Activated naive CD8-positive, alpha-beta T cell treated with anti-CD3 and anti-CD28 coated beads for 36 hours (primary cell): ENCODE measurements at regions not wholly inside any gene's neighbourhood (a gene's known extent, or its start where the extent isn't known, plus 50 kb on each side); places are given as distances from the start of the nearest gene placed in this dataset.

Source experiments
- DNase-seq: peaks from one replicate; pipeline ENCODE4 v3.0.0; 2021
- H3K27ac Mint-ChIP-seq: one replicate; pipeline ENCODE4 v1.8.0; 2022; ENCODE audit warnings: mild to moderate bottlenecking, moderate library complexity, mixed read lengths
- H3K27me3 Mint-ChIP-seq: one replicate; pipeline ENCODE4 v1.8.0; 2022; ENCODE audit warnings: mild to moderate bottlenecking, mixed read lengths
- H3K36me3 Mint-ChIP-seq: one replicate; pipeline ENCODE4 v1.8.0; 2021; ENCODE audit warnings: mild to moderate bottlenecking, mixed read lengths
- H3K4me1 Mint-ChIP-seq: one replicate; pipeline ENCODE4 v1.8.0; 2021; ENCODE audit warnings: mixed read lengths
- H3K4me3 Mint-ChIP-seq: one replicate; pipeline ENCODE4 v1.8.0; 2022; ENCODE audit warnings: mild to moderate bottlenecking, moderate library complexity, mixed read lengths
- H3K9me3 Mint-ChIP-seq: one replicate; pipeline ENCODE4 v1.8.0; 2022; ENCODE audit warnings: mixed read lengths

GRCh38 chr1:184258525-184258924 is 128.3 kb upstream of the C1orf21 start:
- no peak overlapping the region for H3K4me3 Mint-ChIP-seq
- H3K9me3 Mint-ChIP-seq: no peaks in the 10 kb centered on the region
- no peak for DNase-seq
- H3K27ac Mint-ChIP-seq: no peak overlapping the region
- H3K4me1 Mint-ChIP-seq: no peaks in the 10 kb centered on the region
- H3K36me3 Mint-ChIP-seq: no peaks in the 10 kb centered on the region
- peaks cover 26% of the 10 kb centered on the region for H3K27me3 Mint-ChIP-seq

GRCh38 chr1:184260382-184260781 is 126.4 kb upstream of the C1orf21 start:
- H3K4me3 Mint-ChIP-seq: no peak overlapping the region
- H3K4me1 Mint-ChIP-seq: no peaks in the 10 kb centered on the region
- H3K36me3 Mint-ChIP-seq: no peaks in the 10 kb centered on the region
- DNase-seq: no peak
- peaks cover 26% of the 10 kb centered on the region for H3K27me3 Mint-ChIP-seq
- H3K27ac Mint-ChIP-seq: no peak overlapping the region
- H3K9me3 Mint-ChIP-seq: no peaks in the 10 kb centered on the region

GRCh38 chr1:184262109-184262508 is 124.7 kb upstream of the C1orf21 start:
- no peak overlapping the region for H3K27ac Mint-ChIP-seq
- no peaks in the 10 kb centered on the region for H3K4me1 Mint-ChIP-seq
- no peaks in the 10 kb centered on the region for H3K36me3 Mint-ChIP-seq
- H3K9me3 Mint-ChIP-seq: no peaks in the 10 kb centered on the region
- H3K4me3 Mint-ChIP-seq: no peak overlapping the region
- no peak for DNase-seq
- peaks cover 26% of the 10 kb centered on the region for H3K27me3 Mint-ChIP-seq

- no peaks in the 10 kb centered on the region for H3K36me3 Mint-ChIP-seq
- no peak overlapping the region for H3K4me3 Mint-ChIP-seq
- H3K27me3 Mint-ChIP-seq: peaks cover 7% of the 10 kb centered on the region
- no peaks in the 10 kb centered on the region for H3K9me3 Mint-ChIP-seq
- DNase-seq: no peak
- H3K4me1 Mint-ChIP-seq: no peaks in the 10 kb centered on the region
- no peak overlapping the region for H3K27ac Mint-ChIP-seq
Measured at GRCh38 chr1:184267747-184268146, 119.1 kb upstream of the C1orf21 start.

GRCh38 chr1:184270556-184270955 is 116.3 kb upstream of the C1orf21 start:
- Mint-ChIP-seq H3K4me3 (no peak overlapping the region), H3K27me3 (peaks cover 6% of the 10 kb centered on the region), H3K36me3 (no peaks in the 10 kb centered on the region), H3K4me1 (no peaks in the 10 kb centered on the region), H3K27ac (no peak overlapping the region), H3K9me3 (no peaks in the 10 kb centered on the region)
- no peak for DNase-seq

GRCh38 chr1:184272175-184272866 is 114.5 kb upstream of the C1orf21 start:
- no peak for DNase-seq
- Mint-ChIP-seq H3K4me1 (no peaks in the 10 kb centered on the region), H3K27ac (no peak overlapping the region), H3K4me3 (no peak overlapping the region), H3K27me3 (peaks cover 6% of the 10 kb centered on the region), H3K9me3 (peaks cover 2% of the 10 kb centered on the region), H3K36me3 (no peaks in the 10 kb centered on the region)

GRCh38 chr1:184276416-184276815 is 110.4 kb upstream of the C1orf21 start:
- Mint-ChIP-seq H3K9me3 (peaks cover 2% of the 10 kb centered on the region), H3K36me3 (no peaks in the 10 kb centered on the region), H3K27ac (no peak overlapping the region), H3K4me3 (no peak overlapping the region), H3K4me1 (no peaks in the 10 kb centered on the region), H3K27me3 (peaks cover 3% of the 10 kb centered on the region)
- no peak for DNase-seq

- DNase-seq: no peak
- no peaks in the 10 kb centered on the region for H3K36me3 Mint-ChIP-seq
- peaks cover 2% of the 10 kb centered on the region for H3K9me3 Mint-ChIP-seq
- no peak overlapping the region for H3K27ac Mint-ChIP-seq
- H3K4me3 Mint-ChIP-seq: no peak overlapping the region
- H3K27me3 Mint-ChIP-seq: peaks cover 3% of the 10 kb centered on the region
- H3K4me1 Mint-ChIP-seq: no peaks in the 10 kb centered on the region
Measured at GRCh38 chr1:184279911-184280458, 106.8 kb upstream of the C1orf21 start.

GRCh38 chr1:184283999-184284398 is 102.8 kb upstream of the C1orf21 start:
- no peak for DNase-seq
- no peaks in the 10 kb centered on the region for H3K9me3 Mint-ChIP-seq
- no peaks in the 10 kb centered on the region for H3K4me1 Mint-ChIP-seq
- no peak overlapping the region for H3K27ac Mint-ChIP-seq
- H3K4me3 Mint-ChIP-seq: no peak overlapping the region
- peaks cover 3% of the 10 kb centered on the region for H3K27me3 Mint-ChIP-seq
- H3K36me3 Mint-ChIP-seq: no peaks in the 10 kb centered on the region

GRCh38 chr1:184284900-184285299 is 101.9 kb upstream of the C1orf21 start:
- peaks cover 3% of the 10 kb centered on the region for H3K9me3 Mint-ChIP-seq
- H3K4me3 Mint-ChIP-seq: no peak overlapping the region
- H3K27ac Mint-ChIP-seq: no peak overlapping the region
- DNase-seq: no peak
- H3K4me1 Mint-ChIP-seq: no peaks in the 10 kb centered on the region
- peaks cover 3% of the 10 kb centered on the region for H3K27me3 Mint-ChIP-seq
- no peaks in the 10 kb centered on the region for H3K36me3 Mint-ChIP-seq

GRCh38 chr1:184285401-184286087 is 101.3 kb upstream of the C1orf21 start:
- no peak for DNase-seq
- Mint-ChIP-seq H3K4me1 (no peaks in the 10 kb centered on the region), H3K27me3 (peaks cover 3% of the 10 kb centered on the region), H3K36me3 (no peaks in the 10 kb centered on the region), H3K27ac (no peak overlapping the region), H3K4me3 (no peak overlapping the region), H3K9me3 (peaks cover 8% of the 10 kb centered on the region)

GRCh38 chr1:184287001-184287400 is 99.8 kb upstream of the C1orf21 start:
- no peaks in the 10 kb centered on the region for H3K36me3 Mint-ChIP-seq
- no peaks in the 10 kb centered on the region for H3K4me1 Mint-ChIP-seq
- peaks cover 13% of the 10 kb centered on the region for H3K9me3 Mint-ChIP-seq
- no peak for DNase-seq
- no peak overlapping the region for H3K27ac Mint-ChIP-seq
- H3K27me3 Mint-ChIP-seq: peaks cover 3% of the 10 kb centered on the region
- H3K4me3 Mint-ChIP-seq: no peak overlapping the region

- Mint-ChIP-seq H3K27me3 (no peaks in the 10 kb centered on the region), H3K36me3 (no peaks in the 10 kb centered on the region), H3K4me1 (no peaks in the 10 kb centered on the region), H3K27ac (no peak overlapping the region), H3K9me3 (peaks cover 17% of the 10 kb centered on the region), H3K4me3 (no peak overlapping the region)
- no peak for DNase-seq
Measured at GRCh38 chr1:184289825-184290550, 96.8 kb upstream of the C1orf21 start.

- no peaks in the 10 kb centered on the region for H3K4me1 Mint-ChIP-seq
- DNase-seq: no peak
- no peaks in the 10 kb centered on the region for H3K27me3 Mint-ChIP-seq
- no peak overlapping the region for H3K27ac Mint-ChIP-seq
- H3K9me3 Mint-ChIP-seq: peaks cover 17% of the 10 kb centered on the region
- H3K36me3 Mint-ChIP-seq: no peaks in the 10 kb centered on the region
- H3K4me3 Mint-ChIP-seq: no peak overlapping the region
Measured at GRCh38 chr1:184291701-184292100, 95.1 kb upstream of the C1orf21 start.

GRCh38 chr1:184292101-184292500 is 94.7 kb upstream of the C1orf21 start:
- Mint-ChIP-seq H3K36me3 (no peaks in the 10 kb centered on the region), H3K4me1 (no peaks in the 10 kb centered on the region), H3K27me3 (no peaks in the 10 kb centered on the region), H3K4me3 (no peak overlapping the region), H3K9me3 (peaks cover 17% of the 10 kb centered on the region), H3K27ac (no peak overlapping the region)
- no peak for DNase-seq
